BLaER1 treated with 17β-estradiol and CSF1 and Interleukin-3, amounts not matched to agents 10 nM and 100 nM (cell line): ENCODE measurements at regions not wholly inside any gene's neighbourhood (a gene's known extent, or its start where the extent isn't known, plus 50 kb on each side); places are given as distances from the start of the nearest gene placed in this dataset.

Experiments
- H3K27ac ChIP-seq, 11 experiments: shearing (Covaris generic); formaldehyde crosslinking; 2 replicates each; pipeline ENCODE4 v1.8.1; 2022
- H3K27me3 ChIP-seq, 11 experiments: shearing (Covaris generic); formaldehyde crosslinking; 2 replicates each; pipeline ENCODE4 v1.8.1; 2022
- H3K36me3 ChIP-seq, 11 experiments: shearing (Covaris generic); formaldehyde crosslinking; 2 replicates each; pipeline ENCODE4 v1.8.1; 2022
- H3K4me1 ChIP-seq, 10 experiments: shearing (Covaris generic); formaldehyde crosslinking; 2 replicates each; pipeline ENCODE4 v1.8.1; 2022
- H3K4me2 ChIP-seq, 11 experiments: shearing (Covaris generic); formaldehyde crosslinking; 2 replicates each; pipeline ENCODE4 v1.8.1; 2022
- H3K4me3 ChIP-seq, 10 experiments: shearing (Covaris generic); formaldehyde crosslinking; 2 replicates each; pipeline ENCODE4 v1.8.1; 2022
- H3K9ac ChIP-seq, 11 experiments: shearing (Covaris generic); formaldehyde crosslinking; 2 replicates each; pipeline ENCODE4 v1.8.1; 2022
- H3K9me3 ChIP-seq, 11 experiments: shearing (Covaris generic); formaldehyde crosslinking; replicated peaks in 1 of 11; 2 replicates each; pipeline ENCODE4 v1.8.1; 2022
- H4K20me1 ChIP-seq, 11 experiments: shearing (Covaris generic); formaldehyde crosslinking; 2 replicates each; pipeline ENCODE4 v1.8.1; 2022
- Cebpa-rat ChIP-seq, 11 experiments: shearing (Covaris generic); IDR thresholded peaks; 2 replicates each; pipeline ENCODE4 v1.8.1; 2022

GRCh38 chr6:146898069-146898887 is 299.5 kb downstream of the ADGB start:
- Histone ChIP-seq H3K4me1 (peaks cover 0 to 9% (median 0%) of the 10 kb centered on the region in 10 experiments; a peak in 3 of 20 replicates), H4K20me1 (no peaks in the 10 kb centered on the region), H3K9me3 (no peaks in the 10 kb centered on the region), H3K4me3 (no peak overlapping the region), H3K36me3 (no peaks in the 10 kb centered on the region), H3K27ac (no peak overlapping the region), H3K27me3 (no peaks in the 10 kb centered on the region), H3K9ac (no peak overlapping the region), H3K4me2 (no peak overlapping the region)
- TF ChIP-seq Cebpa-rat (IDR thresholded peaks at IDR 0.05) = no peak

DNA sequence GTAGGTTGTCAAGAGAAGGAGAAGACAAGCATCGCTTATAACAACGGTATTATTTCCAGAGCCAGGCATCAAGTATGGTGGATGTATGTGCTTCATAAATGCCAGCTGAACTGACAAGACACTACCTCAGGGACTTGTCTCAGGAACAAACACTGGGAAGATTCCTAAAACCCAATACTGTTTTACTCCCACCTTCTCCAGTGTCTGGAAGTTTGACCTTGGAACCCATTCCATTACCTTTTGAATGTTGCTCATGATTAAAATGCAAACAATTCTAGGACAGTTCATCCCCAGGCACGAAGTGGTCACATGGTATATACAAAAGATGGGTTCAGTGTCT is 300.1 kb downstream of the ADGB start:
- Histone ChIP-seq H3K9ac (no peak overlapping the region), H3K4me2 (no peak overlapping the region)
- no peak for TF ChIP-seq Cebpa-rat (IDR thresholded peaks at IDR 0.05)

GRCh38 chr6:146901940-146902816 is 302.0 kb upstream of the STXBP5 start:
- no peak overlapping the region for H3K27ac ChIP-seq
- H4K20me1 ChIP-seq = no peaks in the 10 kb centered on the region
- no peak overlapping the region for H3K9ac ChIP-seq
- H3K4me2 ChIP-seq = no peak overlapping the region
- H3K4me1 ChIP-seq = no peaks in the 10 kb centered on the region
- H3K4me3 ChIP-seq = no peak overlapping the region
- no peaks in the 10 kb centered on the region for H3K27me3 ChIP-seq
- H3K36me3 ChIP-seq = no peaks in the 10 kb centered on the region
- H3K9me3 ChIP-seq = no peaks in the 10 kb centered on the region
- no peak for TF ChIP-seq Cebpa-rat (IDR thresholded peaks at IDR 0.05)

More for the DNA sequence above, 300.1 kb downstream of the ADGB start:
- no peaks in the 10 kb centered on the region for H3K9me3 ChIP-seq
- H4K20me1 ChIP-seq = no peaks in the 10 kb centered on the region
- H3K4me1 ChIP-seq = peaks cover 0 to 3% (median 0%) of the 10 kb centered on the region in 10 experiments; a peak in 2 of 20 replicates
- H3K4me3 ChIP-seq = no peak overlapping the region
- H3K36me3 ChIP-seq = no peaks in the 10 kb centered on the region
- H3K27me3 ChIP-seq = no peaks in the 10 kb centered on the region
- no peak overlapping the region for H3K27ac ChIP-seq

DNA sequence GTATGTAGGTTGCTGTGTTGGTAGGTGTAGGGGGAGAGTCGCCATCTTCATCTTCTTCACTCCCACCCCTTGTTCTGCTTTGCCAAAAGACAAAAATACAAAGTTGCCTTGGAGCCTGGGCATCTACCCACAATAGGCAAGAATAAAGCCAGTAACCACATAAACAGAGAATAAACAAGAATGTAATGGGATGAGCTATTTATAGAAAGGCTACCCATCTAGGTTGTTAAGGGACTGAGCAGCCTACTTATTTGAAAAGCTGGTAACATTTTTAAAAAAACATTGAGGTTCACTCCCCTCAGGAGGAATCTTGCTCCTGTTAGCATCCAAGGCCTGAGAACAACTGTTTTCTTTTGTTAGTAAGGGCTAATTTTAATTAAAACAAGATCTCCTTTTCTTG is 301.4 kb upstream of the STXBP5 start:
- H3K9me3 ChIP-seq = no peaks in the 10 kb centered on the region
- H3K4me2 ChIP-seq = no peak overlapping the region
- H3K27me3 ChIP-seq = no peaks in the 10 kb centered on the region
- TF ChIP-seq Cebpa-rat (IDR thresholded peaks at IDR 0.05) = no peak
- H3K4me3 ChIP-seq = no peak overlapping the region
- H3K36me3 ChIP-seq = no peaks in the 10 kb centered on the region
- H3K9ac ChIP-seq = no peak overlapping the region
- no peaks in the 10 kb centered on the region for H4K20me1 ChIP-seq
- H3K27ac ChIP-seq = no peak overlapping the region
- no peaks in the 10 kb centered on the region for H3K4me1 ChIP-seq

DNA sequence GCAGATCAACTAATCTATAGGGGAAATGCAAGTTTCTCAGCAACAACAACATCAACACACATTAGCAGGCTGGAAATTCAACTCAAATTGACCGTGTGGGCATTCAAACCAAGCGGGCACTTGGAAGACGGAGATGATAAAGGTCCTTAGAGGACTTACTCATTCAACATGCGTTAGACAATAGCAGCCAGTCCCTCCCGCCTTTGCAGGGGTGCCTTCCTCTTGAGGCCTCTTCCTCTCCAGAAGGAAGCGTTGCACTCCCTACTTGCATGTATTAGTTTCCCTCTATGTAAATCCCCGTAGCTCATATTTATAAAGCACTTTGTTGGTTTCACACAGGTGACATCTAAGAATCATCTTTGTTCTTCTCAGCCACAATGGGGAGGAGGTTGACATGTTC is 300.8 kb upstream of the STXBP5 start:
- Histone ChIP-seq H3K36me3 (no peaks in the 10 kb centered on the region), H3K4me1 (no peaks in the 10 kb centered on the region), H3K9me3 (no peaks in the 10 kb centered on the region), H3K9ac (no peak overlapping the region), H3K27ac (no peak overlapping the region), H3K4me3 (no peak overlapping the region), H4K20me1 (no peaks in the 10 kb centered on the region), H3K4me2 (no peak overlapping the region), H3K27me3 (no peaks in the 10 kb centered on the region)
- no peak for TF ChIP-seq Cebpa-rat (IDR thresholded peaks at IDR 0.05)

- no peak for TF ChIP-seq Cebpa-rat (IDR thresholded peaks at IDR 0.05)
- Histone ChIP-seq H3K4me1 (no peaks in the 10 kb centered on the region), H4K20me1 (no peaks in the 10 kb centered on the region), H3K9ac (no peak overlapping the region), H3K9me3 (no peaks in the 10 kb centered on the region), H3K4me3 (no peak overlapping the region), H3K27ac (no peak overlapping the region), H3K36me3 (no peaks in the 10 kb centered on the region), H3K27me3 (no peaks in the 10 kb centered on the region), H3K4me2 (no peak overlapping the region)
Observed at GRCh38 chr6:146904596-146904995, 299.6 kb upstream of the STXBP5 start.

DNA sequence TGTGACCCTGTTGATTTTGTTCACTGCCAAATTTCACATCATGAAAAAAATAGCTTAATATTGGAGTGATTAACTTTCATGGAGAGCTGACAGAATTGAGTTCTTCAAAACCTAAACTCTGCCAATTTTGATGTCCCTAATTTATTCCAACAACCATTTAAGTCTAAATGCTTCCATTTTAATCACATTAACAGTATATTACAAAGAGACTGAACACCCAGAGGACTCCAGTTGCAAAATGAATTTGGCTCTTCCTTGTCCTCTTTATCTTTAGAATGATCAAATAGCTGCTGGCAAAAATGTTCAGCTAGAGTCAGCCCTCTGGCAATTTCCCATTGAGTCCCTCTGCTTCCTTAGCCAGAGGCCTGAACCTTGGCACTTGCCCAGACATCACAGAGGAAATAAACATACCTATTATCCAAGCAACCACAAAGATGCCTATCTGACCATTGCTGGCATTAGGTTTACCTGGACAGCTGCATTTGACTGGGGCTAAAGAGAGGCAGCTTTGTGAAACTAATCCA is 299.0 kb upstream of the STXBP5 start:
- no peaks in the 10 kb centered on the region for H3K9me3 ChIP-seq
- TF ChIP-seq Cebpa-rat (IDR thresholded peaks at IDR 0.05) = no peak
- H3K4me1 ChIP-seq = no peaks in the 10 kb centered on the region
- no peak overlapping the region for H3K4me3 ChIP-seq
- H3K27me3 ChIP-seq = no peaks in the 10 kb centered on the region
- no peak overlapping the region for H3K4me2 ChIP-seq
- no peaks in the 10 kb centered on the region for H4K20me1 ChIP-seq
- no peak overlapping the region for H3K9ac ChIP-seq
- H3K27ac ChIP-seq = no peak overlapping the region
- no peaks in the 10 kb centered on the region for H3K36me3 ChIP-seq

GRCh38 chr6:146908786-146909185 is 295.4 kb upstream of the STXBP5 start:
- H4K20me1 ChIP-seq = no peaks in the 10 kb centered on the region
- no peaks in the 10 kb centered on the region for H3K36me3 ChIP-seq
- H3K4me2 ChIP-seq = no peak overlapping the region
- no peaks in the 10 kb centered on the region for H3K9me3 ChIP-seq
- no peaks in the 10 kb centered on the region for H3K27me3 ChIP-seq
- H3K4me1 ChIP-seq = peaks cover 0 to 15% (median under 1%) of the 10 kb centered on the region in 10 experiments; a peak in 8 of 20 replicates
- no peak overlapping the region for H3K9ac ChIP-seq
- no peak overlapping the region for H3K27ac ChIP-seq
- no peak for TF ChIP-seq Cebpa-rat (IDR thresholded peaks at IDR 0.05)
- no peak overlapping the region for H3K4me3 ChIP-seq

DNA sequence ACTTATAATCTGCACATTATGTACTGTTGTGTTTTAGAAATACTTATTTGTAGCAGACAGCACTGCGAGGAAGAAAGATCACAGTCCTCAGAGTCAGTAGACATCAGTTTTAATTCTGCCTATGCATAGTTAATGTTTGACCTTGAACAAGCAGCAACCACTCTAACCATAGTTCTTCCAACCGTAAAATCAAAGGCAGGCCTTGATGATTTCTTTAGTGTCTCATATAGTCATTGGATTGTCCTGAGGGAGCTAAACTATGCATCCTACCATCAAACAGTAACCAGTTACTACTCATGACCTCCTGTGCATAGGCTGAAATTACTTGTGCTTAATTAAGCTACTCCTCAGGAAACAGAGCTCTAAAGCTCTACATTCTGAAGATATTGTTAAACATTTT is 294.8 kb upstream of the STXBP5 start:
- no peak for TF ChIP-seq Cebpa-rat (IDR thresholded peaks at IDR 0.05)
- Histone ChIP-seq H4K20me1 (no peaks in the 10 kb centered on the region), H3K9ac (no peak overlapping the region), H3K9me3 (no peaks in the 10 kb centered on the region), H3K4me1 (peaks cover 0 to 21% (median 3%) of the 10 kb centered on the region in 10 experiments; a peak in 9 of 20 replicates), H3K27me3 (no peaks in the 10 kb centered on the region), H3K36me3 (no peaks in the 10 kb centered on the region), H3K4me3 (no peak overlapping the region), H3K27ac (no peak overlapping the region), H3K4me2 (no peak overlapping the region)
